UCSD-AML1 (cell line): ENCODE measurements at regions not wholly inside any gene's neighbourhood (a gene's known extent, or its start where the extent isn't known, plus 50 kb on each side); places are given as distances from the start of the nearest gene placed in this dataset.

Source experiments
- DNase-seq: peaks from one replicate; lab custom pipeline; 2025; ENCODE audit not compliant: unreplicated experiment; lab: John Stamatoyannopoulos, UW

- no peak for DNase-seq
Observed at GRCh38 chr10:124346831-124347230, 71.9 kb downstream of the OAT start.

DNA sequence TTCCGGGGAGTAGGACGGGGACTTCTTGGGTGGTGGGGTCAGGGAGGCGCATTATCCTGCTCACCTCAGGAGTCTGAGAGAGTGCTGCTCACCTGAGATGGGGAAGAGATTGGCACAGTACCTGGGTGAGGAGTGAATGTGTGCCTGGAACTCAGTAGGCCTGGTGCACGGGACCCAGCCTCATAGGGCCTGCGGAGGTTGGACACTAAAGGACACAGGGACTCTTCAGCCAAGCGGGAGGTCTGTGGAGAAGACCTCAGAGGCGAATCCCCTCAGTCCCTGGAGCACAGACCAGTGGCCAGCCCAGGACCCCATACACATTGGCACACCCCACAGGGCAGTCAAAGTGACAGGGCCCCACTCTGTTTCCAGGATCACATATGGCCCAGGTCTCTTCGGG lies 73.2 kb downstream of the OAT start:
- DNase-seq: no peak

DNA sequence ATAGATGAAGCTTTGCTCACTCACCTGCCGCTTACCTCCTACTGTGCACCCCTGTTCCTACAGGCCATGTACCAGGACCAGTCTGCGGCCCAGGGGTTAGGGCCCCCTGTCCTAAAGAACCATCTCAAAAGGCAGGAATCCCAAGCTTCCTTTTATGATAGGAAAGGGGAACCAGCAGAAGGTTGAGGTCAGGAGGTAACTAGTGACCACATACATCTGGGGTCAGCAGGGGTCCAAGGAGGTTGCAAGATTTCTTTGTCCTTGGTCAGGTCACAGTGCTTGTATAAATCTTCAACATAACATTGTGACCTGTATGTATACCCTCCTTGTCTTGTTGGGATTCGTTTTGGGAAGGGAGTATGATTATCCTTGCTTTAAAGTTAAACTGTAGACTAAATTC lies 73.8 kb downstream of the OAT start:
- DNase-seq: no peak

GRCh38 chr10:124344266-124344590 lies 74.5 kb downstream of the OAT start:
- no peak for DNase-seq

DNA sequence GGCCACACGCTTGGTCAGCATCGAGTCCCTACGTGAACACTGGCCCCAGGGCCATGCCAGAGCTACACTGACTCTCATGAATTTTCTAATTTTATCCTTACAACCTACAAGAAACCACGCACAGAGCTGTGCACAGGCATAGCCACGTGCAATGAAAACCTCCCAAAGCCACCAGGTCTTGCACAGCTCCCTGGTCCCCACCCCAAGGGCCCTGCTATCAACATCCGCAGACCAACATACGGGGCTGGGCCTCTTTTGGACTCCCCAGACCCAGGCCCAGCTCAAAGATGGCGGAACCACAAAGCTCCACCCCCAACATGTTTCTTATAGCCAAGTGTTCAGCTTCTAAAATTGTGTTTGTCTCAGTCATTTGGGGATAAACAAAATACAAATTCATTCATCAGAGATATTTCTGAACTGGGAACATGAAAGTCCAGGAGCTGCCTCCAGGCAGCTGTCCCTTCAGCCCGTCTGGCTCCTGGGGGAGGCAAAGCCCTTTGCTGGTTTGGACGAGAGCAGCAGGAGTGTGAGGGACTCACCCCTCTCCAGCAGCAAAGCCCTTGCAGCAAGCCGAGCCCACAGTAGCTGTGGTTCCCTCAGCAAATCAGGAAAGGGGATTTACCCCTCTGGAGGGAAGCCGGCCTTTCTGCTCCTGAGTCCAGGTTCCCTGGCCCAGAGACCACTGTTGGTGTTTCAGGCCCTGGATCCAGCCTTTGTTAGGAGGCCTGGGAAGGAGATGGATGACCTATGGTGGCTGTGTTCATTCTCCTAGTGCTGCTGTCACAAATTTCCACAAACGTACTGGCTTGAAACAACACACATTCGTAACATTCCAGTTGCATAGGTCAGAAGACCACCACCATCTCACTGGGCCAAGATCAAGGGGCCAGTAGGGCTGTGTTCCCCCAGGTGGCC lies 75.1 kb downstream of the OAT start:
- no peak for DNase-seq

- no peak for DNase-seq
Observed at GRCh38 chr10:124342821-124343170, 75.9 kb downstream of the OAT start.

- DNase-seq: no peak
Observed at GRCh38 chr10:124342136-124342820, 76.4 kb downstream of the OAT start.

- DNase-seq: peak; percentile 59
Observed at GRCh38 chr10:124341768-124342135, 77.0 kb downstream of the OAT start.

- DNase-seq: no peak
Observed at GRCh38 chr10:124340033-124340760, 78.5 kb downstream of the OAT start.

GRCh38 chr10:124339119-124340032 lies 79.3 kb downstream of the OAT start:
- DNase-seq: no peak

- no peak for DNase-seq
Observed at GRCh38 chr10:124338276-124338925, 80.3 kb downstream of the OAT start.

DNA sequence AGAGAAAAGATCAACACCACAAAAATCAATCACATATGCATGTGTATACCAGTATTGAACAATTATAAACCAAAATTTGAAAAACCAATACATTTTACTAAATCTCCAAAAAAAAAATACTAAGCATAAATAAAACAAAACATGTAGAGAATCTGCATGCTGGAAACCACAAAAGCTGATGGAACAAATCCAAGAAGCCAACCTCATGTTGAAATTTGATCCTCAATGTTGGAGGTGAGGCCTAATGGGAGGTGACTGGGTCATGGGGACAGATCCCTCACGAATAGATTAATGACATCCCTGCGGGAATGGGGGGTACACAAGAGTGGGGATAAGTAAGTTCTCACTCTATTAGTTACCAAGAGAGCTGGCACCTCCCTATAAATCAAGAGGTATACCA lies 82.5 kb downstream of the OAT start:
- no peak for DNase-seq

DNA sequence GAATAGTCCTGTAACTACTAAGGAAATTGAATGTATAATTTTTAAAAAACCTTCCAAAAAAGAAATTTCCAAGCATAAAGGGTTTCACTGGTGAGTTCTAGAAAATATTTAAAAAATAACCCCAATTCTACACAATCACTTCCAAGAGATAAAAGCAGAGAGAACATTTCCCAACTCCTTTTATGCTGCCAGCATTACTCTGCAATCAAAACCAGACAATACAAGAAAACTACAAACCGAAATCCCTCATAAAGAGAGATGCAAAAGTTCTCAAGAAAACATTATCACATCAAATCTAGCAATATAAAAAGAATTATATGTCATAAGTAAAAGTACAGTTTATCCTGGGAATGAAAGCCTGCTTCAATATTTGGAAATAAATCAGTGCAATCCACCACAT lies 84.8 kb downstream of the OAT start:
- DNase-seq: no peak

DNA sequence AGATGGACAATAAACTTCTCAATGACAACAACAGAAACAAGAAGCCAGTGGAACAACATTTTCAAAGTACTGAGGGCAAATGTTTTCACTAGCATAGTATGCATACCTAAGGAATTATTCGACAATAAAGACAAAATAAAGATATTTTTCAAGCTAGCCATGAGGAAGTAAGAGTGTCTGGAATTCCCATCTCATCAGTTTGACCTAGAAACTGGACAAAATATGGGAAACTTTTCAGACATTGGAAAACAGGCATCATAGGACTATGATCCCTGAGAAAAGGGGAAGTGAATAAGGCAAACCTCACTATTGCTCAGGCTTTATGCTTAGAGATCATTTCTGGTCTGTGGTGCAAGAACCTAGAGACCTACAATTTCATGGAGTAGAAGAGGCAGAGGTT lies 86.3 kb downstream of the OAT start:
- no peak for DNase-seq

DNA sequence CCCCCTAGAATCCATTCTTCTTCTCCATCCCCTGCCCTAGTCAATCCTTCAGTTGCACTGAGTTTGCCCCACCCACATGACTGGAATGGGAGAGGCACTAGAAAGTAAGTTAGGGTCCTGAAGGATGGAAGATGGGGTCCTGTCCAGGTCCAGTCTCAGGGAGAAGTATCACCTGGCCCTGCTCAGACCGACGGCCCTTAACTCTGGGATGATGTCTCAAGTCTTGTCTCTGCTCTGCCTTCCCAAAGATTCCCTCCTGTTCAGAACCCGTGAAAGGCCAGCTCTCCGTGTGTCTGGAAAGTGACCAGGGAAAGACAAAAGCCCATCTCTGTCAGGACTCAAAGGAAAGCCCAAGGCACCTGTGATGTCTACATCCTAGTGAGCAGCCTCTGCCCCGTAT lies 88.8 kb downstream of the OAT start:
- DNase-seq: no peak

DNA sequence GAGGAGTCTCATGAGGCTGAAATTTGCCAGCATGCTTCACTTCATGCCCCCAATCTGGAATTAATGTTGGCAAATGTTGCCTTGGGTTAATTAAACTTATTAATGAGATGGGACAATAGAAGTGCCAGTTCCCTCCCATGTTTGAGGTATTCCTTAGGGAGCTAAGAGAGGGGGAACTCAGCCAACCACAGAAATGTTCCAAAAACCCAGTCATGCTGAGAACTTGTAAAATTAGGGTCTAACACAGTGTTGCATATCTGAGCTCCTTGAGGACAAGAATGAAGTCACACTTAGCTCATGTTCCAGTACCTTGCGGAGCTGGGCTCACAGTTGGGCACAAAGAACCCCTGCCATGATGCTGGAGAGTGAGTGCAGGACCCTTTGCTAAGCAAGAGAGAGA lies 89.4 kb downstream of the OAT start:
- no peak for DNase-seq

DNA sequence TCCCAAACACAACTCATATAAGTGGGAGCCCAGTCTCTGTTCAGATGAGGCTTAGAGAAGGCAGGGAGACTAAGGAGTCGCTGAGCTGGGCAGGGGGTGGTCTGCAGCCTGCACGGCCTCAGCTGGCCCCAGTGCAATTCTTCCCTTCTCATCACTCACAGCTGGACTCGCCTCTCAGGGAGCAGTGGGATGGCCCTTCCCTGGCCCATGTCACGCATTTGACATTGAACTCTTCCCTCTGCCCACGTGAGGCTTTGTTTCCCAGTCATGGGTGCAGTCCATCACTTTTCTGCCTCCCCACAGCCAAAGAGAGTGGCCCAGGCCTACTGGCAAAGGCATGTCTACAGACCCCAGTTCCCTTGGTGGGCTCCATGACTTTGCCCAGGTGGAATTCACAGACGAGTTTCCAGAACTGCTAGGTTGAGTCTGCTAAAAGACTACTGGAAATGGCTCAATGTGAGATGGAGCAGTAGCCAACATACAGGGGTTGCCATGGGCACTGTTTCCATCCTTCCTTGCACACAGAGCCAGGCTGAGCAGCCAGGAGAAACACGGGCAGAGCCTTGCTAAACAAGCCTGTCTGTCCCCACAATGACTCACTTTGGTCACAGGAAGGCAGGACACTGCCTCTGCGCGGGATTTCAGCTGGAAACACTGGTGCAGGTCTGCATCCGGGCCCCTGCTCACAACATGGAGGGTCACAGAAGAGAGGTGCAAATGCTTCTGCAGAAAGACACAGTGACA lies 90.1 kb downstream of the OAT start:
- DNase-seq: no peak

GRCh38 chr10:124325998-124326636 lies 92.6 kb downstream of the OAT start:
- no peak for DNase-seq

- DNase-seq: no peak
Observed at GRCh38 chr10:124325633-124325914, 93.1 kb downstream of the OAT start.
